ENCODE measurements at regions not wholly inside any gene's neighbourhood (a gene's known extent, or its start where the extent isn't known, plus 50 kb on each side); places are given as distances from the start of the nearest gene placed in this dataset.

- TF ChIP-seq, protein P1, sequence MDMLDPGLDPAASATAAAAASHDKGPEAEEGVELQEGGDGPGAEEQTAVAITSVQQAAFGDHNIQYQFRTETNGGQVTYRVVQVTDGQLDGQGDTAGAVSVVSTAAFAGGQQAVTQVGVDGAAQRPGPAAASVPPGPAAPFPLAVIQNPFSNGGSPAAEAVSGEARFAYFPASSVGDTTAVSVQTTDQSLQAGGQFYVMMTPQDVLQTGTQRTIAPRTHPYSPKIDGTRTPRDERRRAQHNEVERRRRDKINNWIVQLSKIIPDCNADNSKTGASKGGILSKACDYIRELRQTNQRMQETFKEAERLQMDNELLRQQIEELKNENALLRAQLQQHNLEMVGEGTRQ (IDR thresholded peaks at IDR 0.05) = no peak
Observed at GRCh38 chr6:167509853-167510220, 185.0 kb downstream of the TTLL2 start (continued).

GRCh38 chr6:167510648-167511047 lies 185.8 kb downstream of the TTLL2 start:
- Histone ChIP-seq H3K4me3 (no peak overlapping the region), H3K9me3 (no peaks in the 10 kb centered on the region), H3K4me1 (no peaks in the 10 kb centered on the region), H3K27ac (no peak overlapping the region), H3K4me2 (no peak overlapping the region)
- FAIRE-seq (no peak), ATAC-seq (no peak), DNase-seq (ENCODE audit: low read depth in 1 of 2, low spot score in 1 of 2) (no peak)
- ChIA-PET CTCF (no interaction called here), POLR2A (no interaction called here)
- TF ChIP-seq PHF8 (IDR thresholded peaks at IDR 0.05; ENCODE audit: borderline replicate concordance, low read depth) (no peak), POLR2A (IDR thresholded peaks at IDR 0.05; ENCODE audit: low read length) (no peak), HMGXB4 (CRISPR knock-in tag; IDR thresholded peaks at IDR 0.05; ENCODE audit: borderline replicate concordance) (no peak), HES2 (IDR thresholded peaks at IDR 0.05) (no peak), SREBF2 (IDR thresholded peaks at IDR 0.05) (no peak), FOSB (CRISPR knock-in tag; IDR thresholded peaks at IDR 0.05) (no peak), NFE2L2 (conservative IDR thresholded peaks at IDR 0.05; ENCODE audit: low read length) (no peak), HEYL (CRISPR knock-in tag; IDR thresholded peaks at IDR 0.05) (no peak), ATOH8 (CRISPR knock-in tag; IDR thresholded peaks at IDR 0.05; ENCODE audit: low read depth) (no peak), CTCF (IDR thresholded peaks at IDR 0.05) (no peak), RNF2 (IDR thresholded peaks at IDR 0.05; ENCODE audit: borderline replicate concordance, low read depth) (no peak)
- TF ChIP-seq, protein P2, sequence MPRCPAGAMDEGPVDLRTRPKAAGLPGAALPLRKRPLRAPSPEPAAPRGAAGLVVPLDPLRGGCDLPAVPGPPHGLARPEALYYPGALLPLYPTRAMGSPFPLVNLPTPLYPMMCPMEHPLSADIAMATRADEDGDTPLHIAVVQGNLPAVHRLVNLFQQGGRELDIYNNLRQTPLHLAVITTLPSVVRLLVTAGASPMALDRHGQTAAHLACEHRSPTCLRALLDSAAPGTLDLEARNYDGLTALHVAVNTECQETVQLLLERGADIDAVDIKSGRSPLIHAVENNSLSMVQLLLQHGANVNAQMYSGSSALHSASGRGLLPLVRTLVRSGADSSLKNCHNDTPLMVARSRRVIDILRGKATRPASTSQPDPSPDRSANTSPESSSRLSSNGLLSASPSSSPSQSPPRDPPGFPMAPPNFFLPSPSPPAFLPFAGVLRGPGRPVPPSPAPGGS (IDR thresholded peaks at IDR 0.05) = no peak
- 61% methylated on average over 11 of the region's 11 CpGs for WGBS (ENCODE audit: missing lambda C conversion rate)

DNA sequence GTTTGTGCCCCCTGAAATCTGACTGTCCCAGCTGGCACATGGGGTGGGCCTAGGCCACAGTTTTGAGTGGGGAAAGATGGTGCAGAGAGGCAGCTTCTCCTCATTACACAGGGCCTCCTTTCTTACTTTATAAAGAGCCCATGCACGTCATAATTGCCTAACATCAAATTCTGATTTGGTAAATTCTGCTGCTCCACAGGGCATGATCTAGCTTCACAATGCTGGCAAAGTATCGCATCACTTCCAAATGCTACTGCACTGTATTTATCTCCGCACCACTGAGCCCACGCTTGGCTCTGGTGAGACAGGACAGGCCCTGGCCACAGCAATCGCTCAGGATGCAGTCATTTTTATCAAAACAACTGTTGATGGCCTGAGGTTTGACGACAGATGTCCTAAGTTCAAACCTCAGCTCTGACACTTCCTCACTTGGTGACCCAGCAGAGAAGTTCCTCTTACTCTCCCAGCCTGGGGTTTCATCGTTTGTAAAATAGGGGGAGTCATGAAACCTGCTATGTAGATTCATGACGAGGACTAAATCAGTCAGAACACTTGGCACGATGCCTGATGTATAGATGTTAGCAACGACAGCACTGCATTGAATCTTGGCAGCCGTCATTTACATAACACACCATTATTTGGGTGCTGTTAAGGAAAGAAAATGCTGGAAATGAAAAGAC lies 187.9 kb downstream of the TTLL2 start:
- no peak overlapping the region for H3K4me3 ChIP-seq
- 49% methylated on average over 11 of the region's 11 CpGs for WGBS (ENCODE audit: missing lambda C conversion rate)
- H3K4me2 ChIP-seq = no peak overlapping the region
- DNase-seq (ENCODE audit: low read depth in 1 of 2, low spot score in 1 of 2) (no peak), FAIRE-seq (no peak), ATAC-seq (no peak)
- ChIA-PET POLR2A (no interaction called here), CTCF (no interaction called here)
- H3K4me1 ChIP-seq = no peaks in the 10 kb centered on the region
- H3K27ac ChIP-seq = no peak overlapping the region
- TF ChIP-seq EP300 (IDR thresholded peaks at IDR 0.05) = no peak
- no peak for TF ChIP-seq MAZ (IDR thresholded peaks at IDR 0.05; ENCODE audit: borderline replicate concordance, low read depth, low read length)
- TF ChIP-seq FOSB (CRISPR knock-in tag; IDR thresholded peaks at IDR 0.05) = no peak
- TF ChIP-seq ATOH8 (CRISPR knock-in tag; IDR thresholded peaks at IDR 0.05; ENCODE audit: low read depth) = no peak
- no peak for TF ChIP-seq CBX8 (IDR thresholded peaks at IDR 0.05)
- TF ChIP-seq EHF (CRISPR knock-in tag; IDR thresholded peaks at IDR 0.05) = no peak
- TF ChIP-seq CEBPB (IDR thresholded peaks at IDR 0.05) = no peak
- no peak for TF ChIP-seq ELK1 (IDR thresholded peaks at IDR 0.05; ENCODE audit: low read depth, low read length)
- no peaks in the 10 kb centered on the region for H3K9me3 ChIP-seq

All from A549 (cell line).